Prostate gland (tissue), 2 donors: ENCODE measurements at regions not wholly inside any gene's neighbourhood (a gene's known extent, or its start where the extent isn't known, plus 50 kb on each side); places are given as distances from the start of the nearest gene placed in this dataset.

Source experiments
- CTCF ChIP-seq, 4 experiments: fragments of 200-600 bp in 2 of 4; fragments of 450-650 bp in 2 of 4; sonication (generic) in 2 of 4; IDR thresholded peaks; 1 replicate in 3 of 4; 2 replicates in 1 of 4; pipeline ENCODE4 v1.5.1; 2016 to 2019; ENCODE audit warnings: antibody characterized with exemption in 4 of 4, mild to moderate bottlenecking in 2 of 4, moderate library complexity in 2 of 4
- POLR2A ChIP-seq: fragments of 450-650 bp; IDR thresholded peaks from one replicate; pipeline ENCODE4 v1.6.1; 2016; ENCODE audit warnings: antibody characterized with exemption, mild to moderate bottlenecking
- POLR2AphosphoS5 ChIP-seq: sonication (generic); formaldehyde crosslinking; IDR thresholded peaks from one replicate; pipeline ENCODE4 v1.6.1; 2017; ENCODE audit warnings: antibody characterized with exemption

GRCh38 chr4:136583567-136583966 lies 948.7 kb downstream of the PCDH18 start:
- TF ChIP-seq POLR2A: no peak
- no peak for TF ChIP-seq CTCF (IDR thresholded peaks at IDR 0.05)
- TF ChIP-seq POLR2AphosphoS5: no peak
